ENCODE measurements at regions not wholly inside any gene's neighbourhood (a gene's known extent, or its start where the extent isn't known, plus 50 kb on each side); places are given as distances from the start of the nearest gene placed in this dataset.

DNA sequence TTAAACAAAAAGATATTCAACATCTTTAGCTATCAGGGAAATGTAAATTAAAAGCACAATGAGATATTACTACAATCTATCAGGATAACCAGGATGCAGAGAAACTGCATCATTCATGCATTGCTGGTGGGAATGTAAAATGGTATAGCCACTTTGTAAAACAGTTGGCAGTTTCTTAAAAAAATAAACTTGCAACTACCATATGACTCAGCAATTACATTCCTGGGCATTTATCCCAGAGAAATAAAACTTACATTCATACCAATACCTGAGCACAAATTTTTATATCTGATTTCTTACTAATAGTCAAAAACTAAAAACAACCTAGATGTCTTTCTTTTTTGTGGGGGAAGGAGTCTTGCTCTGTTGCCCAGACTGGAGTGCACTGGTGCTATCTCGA is 190.3 kb upstream of the TAB2 start:
- TF ChIP-seq GATA2 (IDR thresholded peaks at IDR 0.05; ENCODE audit: low read depth, low read length) (no peak), GATA3 (IDR thresholded peaks at IDR 0.05; ENCODE audit: low read depth, low read length) (no peak)

DNA sequence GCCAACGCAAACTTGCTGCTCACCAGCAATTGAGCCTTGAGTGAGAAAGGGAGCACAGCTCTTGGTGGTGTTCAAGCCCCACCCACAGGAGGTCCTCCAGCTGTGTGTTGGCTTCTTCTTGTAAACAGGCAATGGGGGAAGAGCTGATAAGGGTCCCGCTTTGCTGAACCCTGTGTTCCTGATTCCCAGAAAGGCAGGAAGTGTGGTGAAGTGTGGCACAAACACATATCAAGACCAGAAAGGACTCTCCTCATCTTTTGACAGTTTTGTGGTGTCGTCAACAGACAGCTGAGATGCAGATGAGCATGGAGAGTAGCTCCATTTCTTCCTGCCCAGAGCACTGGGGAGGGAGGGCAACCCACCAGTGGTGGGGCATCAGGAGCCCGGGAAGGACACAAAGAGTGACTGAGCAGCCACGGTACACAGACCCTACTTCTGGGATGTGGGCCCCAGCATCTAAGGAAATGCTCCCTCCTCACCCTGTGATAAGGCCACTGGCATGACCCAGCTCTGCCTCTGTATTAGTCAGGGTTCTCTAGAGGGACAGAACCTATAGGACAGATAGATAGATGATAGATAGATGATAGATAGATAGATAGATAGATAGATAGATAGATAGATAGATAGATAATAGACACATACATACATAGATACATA is 188.9 kb upstream of the TAB2 start:
- TF ChIP-seq GATA3 (IDR thresholded peaks at IDR 0.05; ENCODE audit: low read depth, low read length) (no peak), GATA2 (IDR thresholded peaks at IDR 0.05; ENCODE audit: low read depth, low read length) (no peak)

DNA sequence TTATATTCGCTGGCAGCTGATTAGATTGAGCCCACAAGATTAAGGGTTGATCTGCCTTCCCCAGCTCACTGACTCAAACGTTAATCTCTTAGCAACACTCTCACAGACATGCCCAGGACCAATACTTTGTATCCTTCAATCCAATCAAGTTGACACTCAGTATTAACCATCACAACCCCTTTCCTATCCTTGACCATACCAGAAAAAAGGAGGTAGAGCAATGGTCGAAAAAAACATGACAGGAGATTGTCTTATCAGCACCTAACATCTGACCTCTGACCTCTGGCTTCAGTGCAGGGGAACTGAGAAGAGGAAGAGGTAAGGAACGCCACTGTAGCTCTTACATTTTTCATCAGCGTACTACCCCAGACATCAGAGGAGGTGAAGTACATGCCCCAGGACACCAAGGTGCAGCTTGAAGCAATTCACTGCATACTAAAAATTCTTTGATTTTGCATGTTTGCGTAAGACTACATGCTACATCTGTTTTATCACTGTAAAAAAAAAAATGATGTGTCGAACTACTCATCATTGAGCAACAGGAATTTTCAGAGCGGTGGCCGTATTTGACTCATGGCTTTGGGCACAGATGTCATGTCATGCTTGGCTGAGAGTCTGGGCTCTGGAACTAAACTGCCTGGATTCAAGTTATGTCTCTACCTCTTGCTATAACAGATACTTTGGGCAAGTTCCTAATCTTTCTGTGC is 188.0 kb upstream of the TAB2 start:
- TF ChIP-seq GATA2 (IDR thresholded peaks at IDR 0.05; ENCODE audit: low read depth, low read length) (no peak), GATA3 (IDR thresholded peaks at IDR 0.05; ENCODE audit: low read depth, low read length) (no peak)

DNA sequence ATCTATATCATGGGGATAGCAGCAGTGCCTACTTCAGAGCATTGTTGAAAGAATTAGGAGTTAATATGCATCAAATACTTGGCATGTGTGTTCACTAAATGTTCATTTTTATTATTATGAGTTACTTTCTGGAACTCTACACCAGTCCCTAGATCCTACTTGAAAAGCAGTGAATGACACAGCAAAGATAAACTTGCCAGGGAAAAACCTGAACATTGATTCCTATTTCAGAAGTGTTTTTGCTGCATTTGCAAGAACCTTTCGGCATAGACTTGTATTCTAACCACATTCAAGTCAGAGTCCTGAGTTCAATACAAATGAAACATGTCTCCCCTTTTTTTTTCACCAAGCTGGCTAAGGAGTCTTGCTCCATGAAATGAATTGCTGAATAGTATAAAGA is 187.4 kb upstream of the TAB2 start:
- TF ChIP-seq GATA3 (IDR thresholded peaks at IDR 0.05; ENCODE audit: low read depth, low read length) (no peak), GATA2 (IDR thresholded peaks at IDR 0.05; ENCODE audit: low read depth, low read length) (no peak)

DNA sequence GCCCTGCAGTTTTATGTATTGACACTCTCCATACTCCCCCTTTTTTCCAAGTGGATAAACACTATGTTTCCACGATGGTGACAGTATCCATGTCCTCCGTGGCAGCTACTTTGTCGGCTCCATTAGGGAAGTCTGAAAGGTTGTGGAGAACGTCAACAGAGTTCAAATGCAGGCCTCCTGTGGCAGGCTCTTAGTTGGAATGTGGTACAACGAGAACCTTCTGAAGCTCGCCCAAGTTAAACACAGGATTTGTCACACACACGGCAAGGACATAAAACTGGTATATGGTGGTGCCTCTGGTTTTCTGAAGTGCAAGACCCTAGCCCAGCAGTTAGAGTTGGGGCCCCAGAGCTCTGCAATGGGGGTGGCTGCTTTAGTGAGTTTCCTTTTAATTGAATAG is 187.0 kb upstream of the TAB2 start:
- TF ChIP-seq GATA2 (IDR thresholded peaks at IDR 0.05; ENCODE audit: low read depth, low read length) = no peak
- no peak for TF ChIP-seq GATA3 (IDR thresholded peaks at IDR 0.05; ENCODE audit: low read depth, low read length)

DNA sequence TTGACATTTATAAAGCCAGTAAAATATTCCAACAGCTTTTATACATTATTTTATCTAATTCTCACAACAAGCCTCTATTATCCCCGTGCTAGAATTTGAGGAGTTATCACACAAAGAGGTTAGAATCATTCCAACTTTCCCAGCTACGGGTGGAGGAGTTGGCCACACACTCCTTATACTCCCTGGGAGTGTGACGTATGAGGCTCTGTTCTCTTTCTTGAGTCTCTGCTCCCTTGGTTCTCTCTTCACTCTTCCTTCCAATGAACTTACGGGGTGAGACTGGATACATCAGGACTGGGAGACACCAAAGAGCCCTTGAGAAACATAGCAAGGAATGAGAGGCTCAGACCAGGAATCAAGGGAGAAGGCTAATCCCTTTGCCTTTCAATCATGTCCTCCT is 185.6 kb upstream of the TAB2 start:
- TF ChIP-seq GATA2 (IDR thresholded peaks at IDR 0.05; ENCODE audit: low read depth, low read length) (no peak), GATA3 (IDR thresholded peaks at IDR 0.05; ENCODE audit: low read depth, low read length) (no peak)

DNA sequence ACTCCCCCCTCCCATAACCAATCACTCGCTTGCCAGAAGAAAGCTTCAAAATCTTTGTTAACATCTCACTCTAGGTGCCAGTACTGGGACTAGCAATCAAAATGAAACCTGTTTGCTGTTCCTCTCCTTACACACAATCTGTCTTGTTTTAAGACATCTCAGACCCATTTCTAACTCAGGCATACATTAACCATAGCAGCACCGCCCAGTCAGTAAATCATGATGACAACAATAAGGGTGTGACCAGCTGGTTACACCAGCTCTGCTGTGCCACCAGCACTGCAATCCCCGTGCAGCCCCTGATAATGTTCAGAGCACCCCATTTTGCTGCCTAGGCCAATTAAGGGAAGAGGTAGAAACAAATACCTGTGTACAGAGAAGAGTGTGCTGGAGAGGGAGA is 185.2 kb upstream of the TAB2 start:
- no peak for TF ChIP-seq GATA3 (IDR thresholded peaks at IDR 0.05; ENCODE audit: low read depth, low read length)
- no peak for TF ChIP-seq GATA2 (IDR thresholded peaks at IDR 0.05; ENCODE audit: low read depth, low read length)

DNA sequence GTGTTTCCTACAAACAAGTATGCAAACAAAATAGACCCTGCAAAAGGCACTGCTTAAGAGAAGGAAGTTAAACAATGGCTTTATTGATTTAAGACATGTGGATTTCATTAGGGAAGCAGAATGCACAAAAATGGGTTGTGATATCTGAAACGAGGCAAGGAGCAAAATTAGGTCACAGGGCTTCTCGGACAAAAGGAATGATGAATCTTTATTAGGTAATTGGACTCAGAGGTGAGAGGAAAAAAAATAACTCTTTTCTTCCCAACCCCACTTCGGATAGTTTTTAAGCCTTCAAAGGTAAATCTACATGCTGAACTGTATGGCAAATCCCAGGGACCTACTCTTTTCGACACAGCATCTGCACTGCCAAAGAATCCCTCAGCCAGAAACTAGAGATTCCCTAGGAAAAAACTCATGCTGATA is 183.0 kb upstream of the TAB2 start:
- no peak for TF ChIP-seq GATA3 (IDR thresholded peaks at IDR 0.05; ENCODE audit: low read depth, low read length)
- no peak for TF ChIP-seq GATA2 (IDR thresholded peaks at IDR 0.05; ENCODE audit: low read depth, low read length)

DNA sequence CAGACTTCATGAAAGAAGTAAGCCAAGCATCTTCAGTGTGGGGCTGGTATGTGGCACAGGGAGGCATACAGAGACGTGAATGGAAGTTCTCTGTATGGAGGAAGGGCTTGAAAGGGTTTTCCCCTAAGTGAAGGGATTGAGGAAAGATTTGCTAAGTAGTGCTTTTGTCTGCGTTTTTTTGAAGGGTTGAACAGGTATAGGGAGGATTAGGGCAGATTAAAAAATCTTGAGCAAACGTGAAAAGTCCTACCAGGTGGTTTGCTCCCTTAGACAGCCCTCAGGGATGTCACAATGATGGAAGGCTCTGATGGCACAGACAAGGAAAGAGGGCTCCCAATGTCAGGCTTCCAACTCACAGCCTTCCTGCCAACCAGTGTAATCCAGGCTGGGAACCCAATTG is 181.7 kb upstream of the TAB2 start:
- no peak for TF ChIP-seq GATA2 (IDR thresholded peaks at IDR 0.05; ENCODE audit: low read depth, low read length)
- no peak for TF ChIP-seq GATA3 (IDR thresholded peaks at IDR 0.05; ENCODE audit: low read depth, low read length)

DNA sequence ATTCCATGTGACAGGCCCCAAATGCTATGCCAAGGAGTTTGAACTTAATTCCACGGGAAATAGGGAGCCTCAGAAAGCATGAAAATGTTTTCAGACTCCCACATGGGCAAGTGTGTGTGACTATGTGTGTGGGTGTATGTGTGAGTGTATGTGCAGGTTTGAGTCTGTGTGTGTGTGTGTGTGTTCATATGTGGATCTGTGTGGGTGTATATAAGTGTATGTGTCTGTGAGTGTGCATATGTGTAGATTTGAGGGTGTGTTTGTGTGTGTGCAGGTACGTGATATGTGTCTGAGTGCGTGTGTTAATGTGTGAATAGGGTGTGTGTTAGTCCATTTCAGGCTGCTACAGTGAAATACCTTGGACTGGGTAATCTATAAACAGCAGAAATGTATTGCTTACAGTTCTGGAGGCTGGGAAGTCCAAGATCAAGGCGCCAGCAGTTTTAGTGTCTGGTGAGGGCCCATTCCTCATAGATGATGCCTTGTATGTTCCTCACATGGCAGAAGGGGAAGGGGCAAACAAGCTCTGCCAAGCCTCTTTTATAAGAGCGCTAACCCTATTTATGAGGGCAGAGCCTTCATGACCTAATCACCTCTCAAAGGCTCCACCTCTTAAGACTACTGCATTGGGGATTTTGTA is 181.1 kb upstream of the TAB2 start:
- TF ChIP-seq GATA3 (IDR thresholded peaks at IDR 0.05; ENCODE audit: low read depth, low read length) (no peak), GATA2 (IDR thresholded peaks at IDR 0.05; ENCODE audit: low read depth, low read length) (no peak)

DNA sequence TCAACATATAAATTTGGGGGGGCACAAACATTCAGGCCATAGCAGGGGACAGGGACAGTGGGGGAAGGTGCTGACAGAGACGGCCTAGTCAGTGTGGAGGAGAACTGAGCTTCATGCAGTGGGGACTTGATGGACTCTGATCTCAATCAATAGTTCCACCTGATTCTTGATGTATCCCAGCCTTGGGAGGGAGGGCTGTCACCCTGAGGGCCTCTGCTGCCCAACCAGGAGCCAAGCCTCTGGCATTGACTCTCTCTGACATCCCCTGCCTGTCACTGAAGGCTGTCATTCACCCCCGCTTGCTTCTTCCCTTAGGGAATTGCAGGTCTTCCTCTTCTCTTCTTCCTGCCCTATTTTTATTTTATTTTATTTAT is 180.6 kb upstream of the TAB2 start:
- TF ChIP-seq GATA3 (IDR thresholded peaks at IDR 0.05; ENCODE audit: low read depth, low read length) (no peak), GATA2 (IDR thresholded peaks at IDR 0.05; ENCODE audit: low read depth, low read length) (no peak)

DNA sequence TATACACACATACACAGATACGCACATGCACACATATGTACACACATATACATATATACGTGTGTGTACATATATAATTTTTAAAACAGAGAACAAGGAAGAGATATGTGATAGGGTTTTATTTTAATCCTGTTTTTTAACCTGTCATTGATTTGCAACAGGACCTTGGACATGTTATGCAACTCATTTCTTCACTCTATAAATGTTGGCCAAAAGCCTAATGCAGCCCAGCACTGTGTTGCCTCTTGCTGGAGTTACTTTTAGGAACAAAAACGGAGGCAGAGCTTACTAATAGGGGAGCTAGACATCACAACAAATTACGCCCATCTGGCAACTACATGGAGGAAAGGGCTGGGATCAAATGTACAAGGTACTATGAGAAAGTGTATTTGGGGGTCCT is 179.9 kb upstream of the TAB2 start:
- TF ChIP-seq GATA2 (IDR thresholded peaks at IDR 0.05; ENCODE audit: low read depth, low read length) (no peak), GATA3 (IDR thresholded peaks at IDR 0.05; ENCODE audit: low read depth, low read length) (no peak)

DNA sequence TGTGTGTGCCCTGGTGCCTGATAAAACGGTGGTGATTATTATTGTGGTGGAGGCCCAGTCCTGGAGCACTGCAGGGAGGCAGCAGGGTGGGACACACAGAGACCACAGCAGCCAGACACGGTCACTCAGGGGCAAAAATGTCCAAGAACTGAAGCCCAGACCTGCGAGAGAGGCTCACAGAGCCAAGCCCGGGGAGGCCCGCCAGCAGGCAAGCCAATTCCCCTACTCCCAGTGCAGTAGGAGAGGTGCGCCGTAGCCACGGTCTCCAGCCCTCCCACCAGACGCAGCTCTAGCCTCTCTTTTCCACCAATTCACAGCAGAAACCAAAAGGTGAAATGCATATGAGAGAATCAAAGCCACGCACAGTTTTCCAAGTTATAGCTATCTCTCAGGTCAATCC is 179.4 kb upstream of the TAB2 start:
- no peak for TF ChIP-seq GATA2 (IDR thresholded peaks at IDR 0.05; ENCODE audit: low read depth, low read length)
- no peak for TF ChIP-seq GATA3 (IDR thresholded peaks at IDR 0.05; ENCODE audit: low read depth, low read length)

DNA sequence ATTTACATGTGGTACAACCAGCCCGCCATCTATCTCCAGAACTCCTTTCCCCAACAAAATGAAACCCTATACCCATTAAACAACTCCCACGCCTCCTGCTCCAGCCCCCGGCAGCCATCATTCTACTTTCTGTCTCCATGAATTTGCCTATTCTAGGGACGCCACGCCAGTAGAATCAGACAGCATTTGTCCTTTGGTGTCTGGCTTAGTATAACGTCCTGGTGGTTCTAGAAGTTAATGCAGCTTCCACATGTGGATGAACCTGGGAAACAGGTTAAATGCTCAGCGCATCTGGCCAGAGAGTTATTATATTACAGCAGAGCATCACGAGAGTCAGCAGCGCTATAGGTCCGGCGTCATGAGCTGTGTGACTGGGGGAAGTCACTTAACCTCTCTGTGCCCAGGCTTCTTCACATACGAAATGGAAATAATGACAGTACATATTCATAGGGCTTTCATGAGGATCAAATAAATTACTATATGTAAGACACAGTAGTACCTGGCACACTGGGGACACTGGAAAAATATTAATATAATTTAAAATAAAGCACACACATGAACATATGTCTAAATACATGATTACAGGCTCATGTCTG is 178.7 kb upstream of the TAB2 start:
- TF ChIP-seq GATA3 (IDR thresholded peaks at IDR 0.05; ENCODE audit: low read depth, low read length) (no peak), GATA2 (IDR thresholded peaks at IDR 0.05; ENCODE audit: low read depth, low read length) (no peak)

DNA sequence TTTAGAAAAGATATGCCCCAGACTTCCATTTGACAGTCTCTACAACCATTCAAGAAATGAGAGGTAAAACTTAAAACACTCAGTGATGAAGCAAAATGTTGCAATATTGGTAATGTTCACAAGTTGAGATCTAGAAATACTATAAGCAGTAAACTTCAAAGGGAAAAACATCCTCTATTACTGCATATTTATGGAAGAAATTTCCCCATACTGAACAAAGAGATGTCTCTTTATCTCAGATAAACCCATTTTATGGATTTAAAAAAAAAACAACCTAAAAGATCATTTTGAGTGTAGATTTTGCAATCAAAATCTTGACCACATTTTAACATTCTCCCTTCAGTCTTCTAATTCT is 177.8 kb upstream of the TAB2 start:
- TF ChIP-seq GATA2 (IDR thresholded peaks at IDR 0.05; ENCODE audit: low read depth, low read length) (no peak), GATA3 (IDR thresholded peaks at IDR 0.05; ENCODE audit: low read depth, low read length) (no peak)
